ENCODE measurements at regions not wholly inside any gene's neighbourhood (a gene's known extent, or its start where the extent isn't known, plus 50 kb on each side); places are given as distances from the start of the nearest gene placed in this dataset.
"Not testable (repeated sequence)": the region's sequence is repeated elsewhere in the genome, so short reads cannot be mapped to it uniquely, and the experiment has no call there.

DNA sequence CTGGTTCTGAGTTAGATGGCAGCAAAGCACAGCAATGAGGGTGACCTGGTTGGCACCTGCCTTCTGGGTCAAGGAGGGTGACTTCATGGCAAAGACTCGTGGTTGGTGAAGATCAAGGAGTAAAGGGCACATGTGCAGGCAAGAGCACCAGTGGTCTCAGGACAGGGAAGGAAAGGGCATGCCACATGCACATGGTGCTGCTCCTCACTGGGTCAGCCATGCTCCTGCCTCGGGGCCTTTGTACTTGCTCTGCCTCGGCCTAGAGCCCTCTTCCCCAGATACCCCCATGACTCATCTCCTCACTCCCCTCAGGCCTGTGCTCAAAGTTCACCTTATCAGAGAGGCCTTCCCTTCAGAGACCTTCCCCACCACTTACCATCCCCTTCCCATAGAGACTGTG, 106.7 kb upstream of the KDM7A start:
- no peak for DNase-seq

DNA sequence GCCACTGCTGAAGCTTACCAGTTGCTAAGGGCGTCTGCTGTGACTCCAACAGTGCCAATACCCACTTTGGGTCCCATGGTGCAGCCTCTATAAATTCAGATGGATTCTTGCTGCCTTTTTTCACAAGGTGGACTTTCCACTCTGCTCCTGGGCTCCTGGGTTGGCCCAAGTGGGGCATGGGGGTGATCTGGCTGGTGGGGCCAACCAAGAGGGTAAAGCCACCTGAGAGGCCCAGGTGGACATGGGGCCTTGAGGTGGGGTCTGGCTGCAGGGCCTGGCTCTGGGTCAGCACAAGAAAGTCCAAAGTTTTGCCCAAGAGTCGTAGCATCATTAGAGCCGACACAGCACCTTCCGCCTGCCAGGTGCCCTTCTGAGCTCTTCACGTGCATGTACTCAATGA, 105.2 kb upstream of the KDM7A start:
- no peak for DNase-seq

DNA sequence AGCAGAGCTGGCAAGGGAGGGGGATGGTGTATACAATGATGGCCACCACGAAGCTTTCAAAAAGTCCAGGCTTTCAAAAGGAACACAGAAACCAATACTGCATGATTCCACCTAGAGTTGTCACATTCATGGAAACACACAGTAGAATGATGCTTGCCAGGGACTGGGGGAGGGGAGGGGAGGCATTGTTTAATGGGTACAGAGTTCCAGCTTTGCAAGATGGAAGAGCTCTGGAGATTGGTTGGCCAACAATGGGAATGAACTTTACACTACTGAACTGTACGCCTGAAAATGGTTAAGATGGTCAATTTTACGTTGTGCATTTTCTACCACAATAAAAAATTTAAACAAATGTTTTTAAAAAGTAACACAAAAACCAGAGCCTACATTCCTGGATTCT, 104.5 kb upstream of the KDM7A start:
- no peak for DNase-seq

DNA sequence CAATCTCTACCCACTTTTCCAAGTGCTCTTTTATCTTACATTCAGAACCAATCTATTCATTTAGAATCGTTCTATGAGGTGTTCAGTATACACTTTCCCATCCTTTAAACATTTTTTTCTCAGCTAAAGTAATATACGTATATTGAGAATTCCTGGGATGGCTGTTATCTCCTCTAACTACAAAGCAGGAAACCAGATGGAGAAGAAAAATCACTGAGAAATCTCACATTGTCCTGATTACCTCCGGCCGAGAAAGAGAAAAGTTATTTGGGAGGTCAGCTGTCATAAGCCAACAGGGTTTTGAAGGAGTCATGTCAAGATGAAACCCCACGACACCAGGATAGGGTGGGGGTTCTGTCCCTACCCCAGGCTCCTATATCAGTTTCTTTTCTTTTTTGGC, 99.2 kb upstream of the KDM7A start:
- DNase-seq: no peak

DNA sequence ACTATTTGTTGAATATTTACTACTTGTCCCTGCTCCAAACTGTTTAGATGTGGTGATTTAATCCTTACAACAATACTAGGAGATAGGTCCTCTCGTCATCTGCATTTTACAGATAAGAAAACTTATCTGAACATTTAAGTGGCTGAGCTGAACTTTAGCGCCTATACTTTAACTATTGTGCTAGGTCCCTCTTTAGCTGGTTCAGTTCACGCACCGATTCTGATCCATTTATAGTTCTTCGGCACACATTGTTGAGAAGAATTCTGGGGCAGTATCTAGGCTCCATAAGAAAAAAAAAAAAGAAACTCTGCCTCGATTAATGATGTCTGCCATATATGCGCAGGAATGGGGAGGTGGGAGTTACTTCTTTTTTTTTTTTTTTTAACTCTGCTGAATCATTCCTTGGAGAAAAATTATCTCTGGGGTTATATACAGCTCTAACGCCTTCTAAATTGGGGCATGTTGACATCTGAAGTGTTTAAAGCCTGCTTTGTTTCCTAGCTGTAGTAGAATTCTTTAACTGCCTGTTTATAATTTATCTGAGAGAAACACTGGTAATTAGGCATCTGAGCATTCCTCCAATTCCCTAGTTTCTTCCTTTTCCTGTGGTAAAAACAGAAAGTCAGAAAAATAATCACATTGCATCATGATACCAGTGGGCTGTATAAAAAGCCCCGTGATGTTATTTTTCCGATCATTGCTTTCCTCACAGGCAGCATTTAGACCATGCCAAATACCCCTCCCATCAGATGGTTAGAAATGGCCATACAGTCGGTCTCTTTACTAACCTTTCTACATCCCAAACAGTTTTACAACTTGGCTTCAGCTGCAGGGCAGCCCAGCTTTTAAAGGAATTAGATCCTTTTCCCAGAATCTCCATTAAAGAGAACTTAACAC, 98.5 kb upstream of the KDM7A start:
- DNase-seq: no peak

DNA sequence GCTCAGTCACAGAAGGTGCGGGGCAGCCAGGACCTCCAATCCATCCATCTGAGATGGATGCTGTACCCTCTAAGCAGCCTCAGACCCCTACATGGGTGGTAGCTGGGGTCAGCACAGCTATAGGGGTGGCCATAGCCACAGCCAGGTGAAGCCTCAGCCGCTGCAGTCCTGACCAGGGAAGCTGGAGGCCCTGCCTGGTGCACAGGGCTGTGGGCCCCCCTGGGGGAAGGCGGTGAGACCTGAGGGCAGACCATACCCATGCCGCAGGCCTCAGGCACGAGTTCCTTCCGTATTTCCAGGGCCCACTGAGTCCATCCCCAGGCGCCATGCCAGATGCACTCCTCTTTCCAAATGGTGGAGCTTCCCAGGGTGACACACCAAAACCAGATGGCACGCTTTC, 96.6 kb upstream of the KDM7A start:
- no peak for DNase-seq

DNA sequence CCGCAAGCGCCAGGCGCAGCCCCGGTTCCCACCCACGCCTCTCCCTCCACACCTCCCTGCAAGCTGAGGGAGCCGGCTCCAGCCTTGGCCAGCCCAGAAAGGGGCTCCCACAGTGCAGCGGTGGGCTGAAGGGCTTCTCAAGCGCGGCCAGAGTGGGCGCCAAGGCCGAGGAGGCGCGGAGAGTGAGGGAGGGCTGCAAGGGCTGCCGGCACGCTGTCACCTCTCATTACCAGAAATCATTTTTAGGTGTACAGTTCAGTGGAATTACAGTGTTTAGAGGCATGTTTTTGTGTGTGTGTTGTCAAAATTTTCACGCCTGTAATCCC, 94.8 kb upstream of the KDM7A start:
- DNase-seq: not testable (repeated sequence)

- DNase-seq: no peak
Observed at GRCh38 chr7:140269004-140269638, 92.3 kb upstream of the KDM7A start.

DNA sequence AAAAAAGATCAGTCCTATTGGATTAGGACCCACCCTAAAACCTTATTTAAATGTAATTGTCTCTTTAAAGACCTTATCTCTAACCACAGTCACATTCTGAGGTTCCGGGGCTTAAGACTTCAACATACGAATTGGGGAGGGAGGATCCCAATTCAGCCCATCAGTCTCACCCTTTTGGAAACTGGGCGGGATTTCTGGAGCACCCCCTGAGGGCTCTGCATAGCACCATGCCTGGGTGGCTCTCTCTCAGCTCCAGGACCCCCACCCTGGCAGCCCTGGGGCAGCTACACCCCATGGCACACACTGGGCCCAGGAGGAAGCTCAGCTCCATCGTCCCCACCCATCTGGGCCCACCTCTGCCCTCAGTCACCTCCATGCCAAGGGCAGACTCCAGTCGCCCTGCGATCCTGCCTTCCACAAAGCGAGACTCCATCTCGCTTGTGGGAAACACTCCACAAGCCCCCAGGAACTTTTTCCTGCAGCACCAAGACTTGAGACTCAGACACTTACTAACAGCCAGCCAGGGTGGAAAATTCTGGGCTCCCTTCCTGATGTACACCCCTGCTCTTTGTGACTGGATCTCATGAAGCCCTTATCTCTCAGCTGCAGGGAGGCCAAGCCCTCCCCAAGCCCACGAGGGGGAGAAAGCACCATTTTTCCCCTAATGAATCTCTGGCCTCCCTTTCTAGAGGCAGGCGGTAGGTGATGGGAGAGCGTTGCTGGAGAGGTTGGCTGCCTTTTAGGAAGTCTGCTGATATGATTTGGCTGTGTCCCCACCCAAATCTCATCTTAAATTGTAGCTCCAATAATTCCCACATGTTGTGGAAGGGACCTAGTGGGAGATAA, 90.8 kb upstream of the KDM7A start:
- DNase-seq: no peak

DNA sequence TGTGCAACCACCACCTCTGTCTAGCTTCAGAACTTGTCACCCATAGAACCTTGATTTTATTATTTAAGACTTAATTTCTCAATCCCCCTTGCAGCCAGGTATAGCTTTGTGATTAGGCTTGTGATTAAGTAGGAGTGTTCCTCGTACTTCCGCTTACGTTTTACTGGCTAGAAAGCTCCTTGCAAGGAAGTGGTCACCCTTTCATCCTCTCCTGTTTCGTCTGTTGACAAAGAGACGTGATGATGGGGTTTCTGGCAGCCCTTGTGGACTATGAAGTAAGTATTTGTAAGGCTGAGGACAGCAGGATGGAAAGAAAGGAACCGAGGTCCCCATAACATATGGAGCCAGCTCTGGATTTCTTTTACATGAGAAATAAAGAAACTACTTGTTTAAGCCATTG, 86.5 kb upstream of the KDM7A start:
- no peak for DNase-seq

- no peak for DNase-seq
Observed at GRCh38 chr7:140262242-140262903, 85.6 kb upstream of the KDM7A start.

DNA sequence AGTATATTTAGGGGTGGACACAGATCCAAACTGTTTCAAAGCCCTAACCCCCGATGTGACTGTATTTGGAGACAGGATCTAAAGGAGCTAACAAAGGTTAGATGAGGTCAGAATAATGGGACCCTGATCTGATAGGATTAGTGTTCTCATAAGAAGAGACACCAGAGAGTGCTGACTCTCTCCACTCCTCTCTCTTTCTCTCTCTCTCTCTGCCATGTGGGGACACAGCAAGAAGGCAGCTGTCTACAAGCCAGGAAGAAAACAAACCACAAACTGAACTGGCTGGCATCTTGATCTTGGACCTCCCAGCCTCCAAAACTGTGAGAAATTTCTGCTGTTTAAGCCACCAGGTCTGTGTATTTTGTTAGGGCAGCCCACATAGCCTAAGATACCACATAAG, 84.7 kb upstream of the KDM7A start:
- DNase-seq: no peak

DNA sequence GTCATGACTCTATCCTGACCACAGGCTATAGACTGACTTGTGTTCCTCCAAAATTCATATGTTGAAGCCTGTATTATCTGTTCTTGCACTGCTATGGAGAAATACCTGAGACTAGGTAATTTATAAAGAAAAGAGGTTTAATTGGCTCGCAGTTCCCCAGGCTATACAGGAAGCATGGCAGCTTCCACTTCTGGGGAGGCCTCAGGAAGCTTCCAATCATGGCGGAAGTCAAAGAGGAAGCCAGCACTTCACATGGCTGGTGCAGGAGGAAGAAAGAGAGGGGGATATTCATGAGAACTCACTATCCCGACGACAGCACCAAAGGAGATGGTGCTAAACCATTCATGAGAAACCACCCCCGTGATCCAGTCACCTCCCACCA, 84.3 kb upstream of the KDM7A start:
- DNase-seq: no peak

- no peak for DNase-seq
Observed at GRCh38 chr7:140260352-140261104, 83.7 kb upstream of the KDM7A start.

DNA sequence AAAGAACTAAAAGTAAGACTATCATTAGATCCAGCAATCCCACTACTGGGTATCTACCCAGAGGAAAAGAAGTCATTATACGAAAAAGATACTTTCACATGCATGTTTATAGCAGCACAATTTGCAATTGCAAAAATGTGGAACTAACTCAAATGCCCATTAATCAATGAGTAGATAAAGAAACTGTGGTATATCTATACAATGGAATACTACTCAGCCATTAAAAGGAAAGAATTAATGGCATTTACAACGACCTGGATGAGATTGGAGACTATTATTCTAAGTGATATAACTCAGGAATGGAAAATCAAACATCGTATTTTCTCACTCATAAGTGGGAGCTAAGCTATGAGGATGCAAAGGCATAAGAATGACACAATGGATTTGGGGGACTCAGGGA, 80.5 kb upstream of the KDM7A start:
- not testable (repeated sequence) for DNase-seq

DNA sequence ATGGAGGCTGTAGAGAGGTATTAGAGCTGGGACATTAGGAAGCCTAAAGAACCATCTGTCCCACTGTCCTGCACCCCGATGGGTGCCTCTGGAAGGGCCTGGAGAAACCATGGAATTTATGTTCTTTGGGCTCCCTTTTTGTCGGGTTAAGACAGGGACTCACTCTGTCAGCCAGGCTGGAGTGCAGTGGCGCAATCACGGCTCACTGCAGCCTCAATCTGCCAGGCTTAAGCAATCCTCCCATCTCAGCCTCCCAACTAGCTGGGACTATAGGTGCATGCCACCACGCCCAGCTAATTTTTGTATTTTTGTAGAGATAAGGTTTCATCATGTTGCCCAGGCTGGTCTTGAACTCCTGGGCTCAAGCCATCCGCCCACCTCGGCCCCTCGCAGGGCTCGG, 78.2 kb upstream of the KDM7A start:
- not testable (repeated sequence) for DNase-seq

DNA sequence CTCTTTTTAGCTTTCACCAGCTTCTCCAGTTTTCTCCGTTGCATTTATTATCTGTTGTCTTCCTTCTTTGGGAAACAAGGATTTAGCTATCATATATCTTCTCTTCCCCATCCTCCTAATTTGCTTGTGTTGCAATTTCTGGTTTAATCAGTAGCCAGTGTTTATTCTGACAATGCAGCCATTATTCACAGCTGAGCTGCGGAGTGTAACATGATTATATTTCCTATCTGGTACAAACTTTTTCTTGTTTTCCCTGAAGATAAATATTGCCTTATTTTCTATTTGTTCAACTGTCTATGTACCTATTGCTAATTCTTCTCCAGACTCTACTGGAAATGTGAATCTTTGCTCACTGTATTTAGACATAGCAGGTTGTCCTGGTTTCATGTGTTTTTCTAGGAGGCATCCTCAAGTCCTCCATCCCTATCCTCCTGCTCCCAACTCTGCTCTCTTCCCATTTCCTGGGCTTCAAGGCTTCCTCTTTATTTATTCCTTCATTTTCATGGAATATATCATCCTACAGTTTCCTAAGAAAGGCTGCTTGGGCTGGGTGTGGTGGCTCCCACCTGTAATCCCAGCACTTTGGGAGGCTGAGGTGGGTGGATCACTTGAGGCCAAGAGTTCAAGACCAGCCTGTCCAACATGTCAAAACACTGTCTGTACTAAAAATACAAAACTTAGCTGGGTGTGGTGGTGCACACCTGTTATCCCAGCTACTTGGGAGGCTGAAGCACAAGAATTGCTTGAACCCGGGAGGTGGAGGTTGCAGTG, 72.4 kb upstream of the KDM7A start:
- DNase-seq: no peak

DNA sequence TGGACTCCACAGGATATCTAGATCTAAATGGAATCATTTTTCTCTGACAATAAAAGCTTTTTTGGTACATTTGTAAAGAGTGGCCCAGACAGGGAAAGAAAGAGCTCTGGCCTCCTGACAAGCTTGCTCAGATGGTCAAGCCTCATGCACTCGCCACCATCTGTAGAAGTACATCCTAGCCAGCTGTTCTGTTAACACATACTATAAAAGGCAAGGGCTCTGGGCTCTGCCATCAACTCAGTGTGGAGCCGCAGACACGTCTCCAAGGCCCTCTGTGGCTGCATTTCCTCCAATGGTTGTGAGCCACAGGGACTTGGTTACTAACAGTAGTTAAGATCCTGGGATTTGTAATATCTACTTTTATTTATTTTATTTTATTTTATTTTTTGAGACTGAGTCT, 70.8 kb upstream of the KDM7A start:
- DNase-seq: no peak

DNA sequence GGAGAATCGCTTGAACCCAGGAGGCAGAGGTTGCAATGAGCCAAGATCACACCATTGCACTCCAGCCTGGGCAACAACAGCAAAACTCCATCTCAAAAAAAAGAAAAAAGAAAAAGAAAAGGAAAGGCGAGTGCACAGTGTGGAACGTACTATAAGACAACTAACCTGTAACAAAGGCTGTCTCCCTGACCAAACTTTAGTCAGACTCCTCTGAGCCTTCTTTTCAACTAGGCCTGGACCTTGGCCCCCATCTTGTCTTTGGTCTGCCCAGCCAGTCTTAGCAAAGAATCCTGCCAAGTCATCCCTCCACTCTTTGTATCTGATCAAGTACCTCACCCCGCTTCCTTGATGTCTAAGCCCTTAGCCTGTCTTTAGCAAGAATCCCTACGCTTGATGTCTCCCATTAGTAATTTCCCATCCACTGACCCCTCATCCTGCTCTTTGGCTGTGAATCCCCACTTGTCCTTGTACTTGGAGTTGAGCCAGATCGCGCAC, 68.9 kb upstream of the KDM7A start:
- no peak for DNase-seq

DNA sequence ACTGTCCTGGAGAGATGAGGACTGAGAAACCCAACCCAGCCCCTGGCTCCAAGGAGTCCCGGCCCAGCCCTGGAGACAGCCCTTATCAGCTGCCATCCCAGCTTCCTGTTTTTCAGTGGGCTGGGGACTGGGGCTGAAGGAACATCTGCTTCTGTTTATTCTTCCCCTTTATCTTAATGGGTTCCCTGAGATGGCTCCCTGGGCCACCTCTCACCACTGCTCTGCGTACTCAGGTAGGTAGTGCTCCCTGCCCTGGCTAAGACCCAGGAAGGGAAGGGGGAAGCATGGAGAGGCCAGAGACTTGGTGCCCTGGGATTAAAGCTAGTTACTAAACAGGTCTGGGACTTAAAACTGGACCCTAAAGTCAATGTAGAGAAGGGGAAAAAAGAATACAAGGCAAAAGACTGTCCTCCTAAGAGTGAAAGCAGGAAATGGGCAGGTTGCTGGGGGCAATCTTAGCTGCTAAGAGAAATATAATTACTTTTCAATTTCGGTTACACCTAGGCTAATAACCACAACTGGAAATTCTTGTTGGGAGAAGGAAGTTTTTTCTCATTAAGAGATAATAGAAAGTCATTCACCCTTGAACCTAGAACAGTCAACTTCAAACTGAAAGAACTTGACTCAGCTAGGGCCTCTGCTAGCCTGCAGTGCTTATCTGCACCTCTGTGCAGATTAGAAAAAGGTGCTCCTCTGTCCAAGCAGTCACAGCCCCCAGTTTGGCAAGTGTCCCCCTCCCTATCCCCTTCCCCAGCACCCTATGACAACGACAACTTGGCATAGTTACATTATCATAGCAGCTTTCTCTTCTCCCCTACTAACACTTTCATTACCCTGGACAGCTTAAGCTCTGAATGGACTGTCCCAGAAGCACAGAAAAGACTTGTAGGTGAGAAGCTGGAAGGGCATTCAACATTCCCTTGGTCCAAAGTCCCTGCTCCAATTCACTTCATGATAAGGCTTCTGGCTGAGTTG, 65.6 kb upstream of the KDM7A start:
- no peak for DNase-seq

DNA sequence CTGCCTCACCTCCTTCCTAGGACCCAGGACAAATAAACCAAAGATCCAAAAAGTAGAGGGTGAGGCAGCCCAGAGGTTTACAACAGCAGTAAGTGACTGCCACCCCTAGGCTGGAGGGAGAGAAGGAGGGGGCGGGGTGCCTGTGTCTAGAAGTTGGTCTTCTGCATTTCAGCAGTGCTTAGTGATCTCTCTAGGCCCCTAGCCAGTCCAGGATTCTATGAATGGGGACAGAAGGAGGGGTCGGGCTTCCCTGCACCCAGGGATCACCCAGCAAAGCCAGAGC, 62.8 kb upstream of the KDM7A start:
- no peak for DNase-seq

All from stimulated activated CD4-positive, alpha-beta T cell treated with anti-CD3 and anti-CD28 coated beads, Interleukin-12 subunit alpha, Interleukin-12 subunit beta, amount 100 ng/mL, for 4 hours (primary cell).